GM12875 (cell line): ENCODE measurements at regions not wholly inside any gene's neighbourhood (a gene's known extent, or its start where the extent isn't known, plus 50 kb on each side); places are given as distances from the start of the nearest gene placed in this dataset.

Experiments
- H3K4me3 ChIP-seq: one replicate; pipeline ENCODE4 v1.5.1; 2011; ENCODE audit warnings: low read depth, low read length, control low read depth
- TF ChIP-seq, protein P1 (sequence below): IDR thresholded peaks from 2 replicates; pipeline ENCODE4 v1.5.1; 2011; ENCODE audit warnings: low read depth, mild to moderate bottlenecking, control low read depth, inconsistent platforms, low read length, moderate library complexity, borderline replicate concordance; ENCODE audit not compliant: insufficient read depth

- TF ChIP-seq, protein P1, sequence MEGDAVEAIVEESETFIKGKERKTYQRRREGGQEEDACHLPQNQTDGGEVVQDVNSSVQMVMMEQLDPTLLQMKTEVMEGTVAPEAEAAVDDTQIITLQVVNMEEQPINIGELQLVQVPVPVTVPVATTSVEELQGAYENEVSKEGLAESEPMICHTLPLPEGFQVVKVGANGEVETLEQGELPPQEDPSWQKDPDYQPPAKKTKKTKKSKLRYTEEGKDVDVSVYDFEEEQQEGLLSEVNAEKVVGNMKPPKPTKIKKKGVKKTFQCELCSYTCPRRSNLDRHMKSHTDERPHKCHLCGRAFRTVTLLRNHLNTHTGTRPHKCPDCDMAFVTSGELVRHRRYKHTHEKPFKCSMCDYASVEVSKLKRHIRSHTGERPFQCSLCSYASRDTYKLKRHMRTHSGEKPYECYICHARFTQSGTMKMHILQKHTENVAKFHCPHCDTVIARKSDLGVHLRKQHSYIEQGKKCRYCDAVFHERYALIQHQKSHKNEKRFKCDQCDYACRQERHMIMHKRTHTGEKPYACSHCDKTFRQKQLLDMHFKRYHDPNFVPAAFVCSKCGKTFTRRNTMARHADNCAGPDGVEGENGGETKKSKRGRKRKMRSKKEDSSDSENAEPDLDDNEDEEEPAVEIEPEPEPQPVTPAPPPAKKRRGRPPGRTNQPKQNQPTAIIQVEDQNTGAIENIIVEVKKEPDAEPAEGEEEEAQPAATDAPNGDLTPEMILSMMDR, result no peak
- H3K4me3 ChIP-seq, result no peak overlapping the region
These were observed 265.3 kb upstream of the HABP2 start for GRCh38 chr10:113287592-113287991.

GRCh38 chr10:113290137-113290536, 262.7 kb upstream of the HABP2 start:
- no peak overlapping the region for H3K4me3 ChIP-seq
- TF ChIP-seq, protein P1, result no peak

- TF ChIP-seq, protein P1, result no peak
- H3K4me3 ChIP-seq, result no peak overlapping the region
These were observed 261.4 kb upstream of the HABP2 start for GRCh38 chr10:113291413-113291812.

- H3K4me3 ChIP-seq, result no peak overlapping the region
- TF ChIP-seq, protein P1, result no peak
These were observed 260.8 kb upstream of the HABP2 start for GRCh38 chr10:113292086-113292485.

DNA sequence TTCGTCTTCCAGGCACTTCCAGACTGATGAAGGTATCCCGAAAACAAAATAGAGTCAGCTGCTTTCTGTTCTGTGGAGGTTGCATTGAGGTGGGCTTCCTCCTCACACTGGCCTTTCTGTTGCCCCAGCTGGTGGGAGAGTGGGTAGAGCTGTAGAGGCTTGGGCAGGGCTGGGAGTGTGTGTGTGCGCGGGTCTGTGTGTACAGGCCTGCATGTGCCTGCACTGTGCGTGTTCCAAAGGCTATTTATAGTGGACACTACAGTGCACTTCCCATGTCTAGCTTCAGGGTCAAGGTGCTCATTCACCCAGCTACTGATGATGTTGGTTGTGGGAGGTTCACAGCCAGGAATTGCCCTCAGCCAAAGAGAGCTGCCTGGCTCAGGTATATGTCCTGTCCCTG, 260.1 kb upstream of the HABP2 start:
- H3K4me3 ChIP-seq, result no peak overlapping the region
- TF ChIP-seq, protein P1, result no peak

DNA sequence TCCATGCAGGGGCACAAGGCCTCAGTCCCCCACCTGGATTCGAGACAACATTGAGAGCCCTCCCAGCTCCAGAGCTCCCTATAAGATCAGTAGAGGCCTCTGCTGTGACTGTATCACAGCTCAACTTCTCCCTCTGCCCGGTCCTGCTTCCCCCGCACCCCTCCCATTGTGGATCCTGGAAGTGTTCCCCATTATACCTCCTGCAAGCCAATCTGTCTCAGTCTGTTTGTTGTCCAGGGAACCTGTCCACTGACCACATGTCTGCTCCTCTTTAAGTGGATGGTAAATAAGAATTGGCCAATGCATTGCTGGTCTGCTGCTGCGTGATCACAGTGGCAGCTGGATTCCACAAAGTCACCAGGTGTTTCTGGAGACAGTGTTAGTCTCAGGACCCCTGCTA, 259.7 kb upstream of the HABP2 start:
- H3K4me3 ChIP-seq, result no peak overlapping the region
- TF ChIP-seq, protein P1, result no peak

- H3K4me3 ChIP-seq, result no peak overlapping the region
- TF ChIP-seq, protein P1, result no peak
These were observed 258.0 kb upstream of the HABP2 start for GRCh38 chr10:113294868-113295267.
